ENCODE measurements at regions not wholly inside any gene's neighbourhood (a gene's known extent, or its start where the extent isn't known, plus 50 kb on each side); places are given as distances from the start of the nearest gene placed in this dataset.

GRCh38 chr18:61950371-61950770 is 57.6 kb upstream of the RNF152 start:
- Histone ChIP-seq H2AFZ (no peak overlapping the region), H3K9me2 (replicated peaks; ENCODE audit: insufficient read depth) (no peaks in the 10 kb centered on the region), H4K20me1 (ENCODE audit: insufficient read depth, poor library complexity, severe bottlenecking) (no peaks in the 10 kb centered on the region), H3K4me2 (no peak overlapping the region), H3K79me2 (no peaks in the 10 kb centered on the region), H3K27me3 (no peaks in the 10 kb centered on the region), H3K4me1 (ENCODE audit: insufficient read depth) (peaks cover 4% of the 10 kb centered on the region), H3K9me3 (ENCODE audit: low read depth) (no peaks in the 10 kb centered on the region), H3K27ac (no peak overlapping the region), H3K36me3 (replicated peaks; ENCODE audit: insufficient read depth, low read depth) (no peaks in the 10 kb centered on the region), H3K4me3 (no peak overlapping the region)
- TF ChIP-seq EZH2 (IDR thresholded peaks at IDR 0.05; ENCODE audit: borderline replicate concordance) (no peak), EZH2phosphoT487 (IDR thresholded peaks at IDR 0.05; ENCODE audit: low read depth, severe bottlenecking, unreplicated experiment) (no peak), CTCF (IDR thresholded peaks at IDR 0.05; ENCODE audit: poor library complexity) (no peak)
- 75% methylated on average over 3 of the region's 3 CpGs for WGBS (ENCODE audit: low lambda C conversion rate, missing lambda C conversion rate)
- DNase-seq (ENCODE audit: low spot score) = no peak

- H3K27ac ChIP-seq = no peak overlapping the region
- no peaks in the 10 kb centered on the region for H3K27me3 ChIP-seq
- no peaks in the 10 kb centered on the region for H3K36me3 ChIP-seq (replicated peaks; ENCODE audit: insufficient read depth, low read depth)
- WGBS (ENCODE audit: low lambda C conversion rate, missing lambda C conversion rate) = 69% methylated on average over 10 of the region's 10 CpGs
- H3K9me2 ChIP-seq (replicated peaks; ENCODE audit: insufficient read depth) = no peaks in the 10 kb centered on the region
- H3K4me3 ChIP-seq = no peak overlapping the region
- no peaks in the 10 kb centered on the region for H3K9me3 ChIP-seq (ENCODE audit: low read depth)
- peaks cover 4% of the 10 kb centered on the region for H3K4me1 ChIP-seq (ENCODE audit: insufficient read depth)
- DNase-seq (ENCODE audit: low spot score) = no peak
- no peak overlapping the region for H3K4me2 ChIP-seq
- no peaks in the 10 kb centered on the region for H4K20me1 ChIP-seq (ENCODE audit: insufficient read depth, poor library complexity, severe bottlenecking)
- H2AFZ ChIP-seq = no peak overlapping the region
- TF ChIP-seq EZH2 (IDR thresholded peaks at IDR 0.05; ENCODE audit: borderline replicate concordance) (no peak), EZH2phosphoT487 (IDR thresholded peaks at IDR 0.05; ENCODE audit: low read depth, severe bottlenecking, unreplicated experiment) (no peak), CTCF (IDR thresholded peaks at IDR 0.05; ENCODE audit: poor library complexity) (no peak)
- H3K79me2 ChIP-seq = no peaks in the 10 kb centered on the region
These were observed 57.1 kb upstream of the RNF152 start for GRCh38 chr18:61949946-61950345.

GRCh38 chr18:61948846-61949438 is 56.1 kb upstream of the RNF152 start:
- Histone ChIP-seq H3K36me3 (replicated peaks; ENCODE audit: insufficient read depth, low read depth) (no peaks in the 10 kb centered on the region), H3K27ac (no peak overlapping the region), H3K9me3 (ENCODE audit: low read depth) (no peaks in the 10 kb centered on the region), H4K20me1 (ENCODE audit: insufficient read depth, poor library complexity, severe bottlenecking) (no peaks in the 10 kb centered on the region), H3K4me2 (peak overlapping the region; percentile 5), H3K27me3 (no peaks in the 10 kb centered on the region), H3K4me1 (ENCODE audit: insufficient read depth) (peaks cover 4% of the 10 kb centered on the region), H2AFZ (no peak overlapping the region), H3K9me2 (replicated peaks; ENCODE audit: insufficient read depth) (no peaks in the 10 kb centered on the region), H3K79me2 (no peaks in the 10 kb centered on the region), H3K4me3 (no peak overlapping the region)
- 77% methylated on average over 6 of the region's 6 CpGs for WGBS (ENCODE audit: low lambda C conversion rate, missing lambda C conversion rate)
- TF ChIP-seq EZH2 (IDR thresholded peaks at IDR 0.05; ENCODE audit: borderline replicate concordance) (no peak), EZH2phosphoT487 (IDR thresholded peaks at IDR 0.05; ENCODE audit: low read depth, severe bottlenecking, unreplicated experiment) (no peak), CTCF (IDR thresholded peaks at IDR 0.05; ENCODE audit: poor library complexity) (no peak)
- no peak for DNase-seq (ENCODE audit: low spot score)
